Brain microvascular endothelial cell (primary cell): ENCODE measurements at regions not wholly inside any gene's neighbourhood (a gene's known extent, or its start where the extent isn't known, plus 50 kb on each side); places are given as distances from the start of the nearest gene placed in this dataset.
"Not testable (repeated sequence)": the region's sequence is repeated elsewhere in the genome, so short reads cannot be mapped to it uniquely, and the experiment has no call there.

ENCODE experiments used
- DNase-seq: peaks from one replicate; pipeline ENCODE4 v3.0.0-alpha.2; 2020
- H3K27ac ChIP-seq: fragments of 250-450 bp; sonication (Bioruptor Pico); 2 replicates; pipeline ENCODE4 v1.5.1; 2020; ENCODE audit warnings: mild to moderate bottlenecking, moderate library complexity
- H3K27me3 ChIP-seq: fragments of 250-450 bp; sonication (Bioruptor Pico); replicated peaks from 2 replicates; pipeline ENCODE4 v1.5.1; 2020; ENCODE audit warnings: mild to moderate bottlenecking
- H3K36me3 ChIP-seq: fragments of 250-450 bp; sonication (Bioruptor Pico); replicated peaks from 2 replicates; pipeline ENCODE4 v1.5.1; 2020; ENCODE audit warnings: mild to moderate bottlenecking
- H3K4me3 ChIP-seq: 2 replicates; pipeline ENCODE4 v1.5.1; 2011; ENCODE audit warnings: low read depth, mild to moderate bottlenecking, control low read depth, low read length, moderate library complexity
- CTCF ChIP-seq: IDR thresholded peaks from 2 replicates; pipeline ENCODE4 v1.5.1; 2011; ENCODE audit warnings: low read depth, mild to moderate bottlenecking, moderate library complexity, low read length, control low read depth, inconsistent platforms; ENCODE audit errors: missing control alignments
- in situ Hi-C: cut with HindIII; loops from 2 replicates; pipeline ENCODE4 v1.10.0; 2017; ENCODE audit warnings: low sequenced_read_pairs, low pct_ligation_motif_present

- in situ Hi-C loops: no loop called here
- no peaks in the 10 kb centered on the region for H3K27me3 ChIP-seq
- no peaks in the 10 kb centered on the region for H3K36me3 ChIP-seq
- no peak overlapping the region for H3K27ac ChIP-seq
- DNase-seq: no peak
- H3K4me3 ChIP-seq: no peak overlapping the region
- no peak for TF ChIP-seq CTCF
Observed at GRCh38 chr3:20528180-20528770, 342.3 kb upstream of the SGO1 start.

- no peak overlapping the region for H3K4me3 ChIP-seq
- in situ Hi-C loops: no loop called here
- H3K27ac ChIP-seq: no peak overlapping the region
- H3K36me3 ChIP-seq: no peaks in the 10 kb centered on the region
- no peaks in the 10 kb centered on the region for H3K27me3 ChIP-seq
- no peak for TF ChIP-seq CTCF
- no peak for DNase-seq
Observed at GRCh38 chr3:20527368-20527767, 341.4 kb upstream of the SGO1 start.

GRCh38 chr3:20524328-20524727, 338.3 kb upstream of the SGO1 start:
- DNase-seq: no peak
- in situ Hi-C loops: no loop called here
- Histone ChIP-seq H3K4me3 (no peak overlapping the region), H3K36me3 (no peaks in the 10 kb centered on the region), H3K27ac (no peak overlapping the region), H3K27me3 (no peaks in the 10 kb centered on the region)
- TF ChIP-seq CTCF: no peak

GRCh38 chr3:20523293-20523692, 337.3 kb upstream of the SGO1 start:
- H3K27ac ChIP-seq: no peak overlapping the region
- no peaks in the 10 kb centered on the region for H3K27me3 ChIP-seq
- TF ChIP-seq CTCF: no peak
- no peak for DNase-seq
- no peak overlapping the region for H3K4me3 ChIP-seq
- no peaks in the 10 kb centered on the region for H3K36me3 ChIP-seq
- in situ Hi-C loops: no loop called here

- H3K27me3 ChIP-seq, DNase-seq, H3K36me3 ChIP-seq, H3K27ac ChIP-seq, in situ Hi-C loops, H3K4me3 ChIP-seq: not testable (repeated sequence)
Observed at GRCh38 chr3:20517316-20517715, 331.3 kb upstream of the SGO1 start.

GRCh38 chr3:20516311-20516710, 330.3 kb upstream of the SGO1 start:
- H3K27me3 ChIP-seq: no peaks in the 10 kb centered on the region
- in situ Hi-C loops: no loop called here
- TF ChIP-seq CTCF: no peak

More at GRCh38 chr3:20516311-20516710, 330.3 kb upstream of the SGO1 start:
- Histone ChIP-seq H3K36me3 (no peaks in the 10 kb centered on the region), H3K4me3 (no peak overlapping the region), H3K27ac (no peak overlapping the region)
- no peak for DNase-seq
